ENCODE measurements at regions not wholly inside any gene's neighbourhood (a gene's known extent, or its start where the extent isn't known, plus 50 kb on each side); places are given as distances from the start of the nearest gene placed in this dataset.

DNA sequence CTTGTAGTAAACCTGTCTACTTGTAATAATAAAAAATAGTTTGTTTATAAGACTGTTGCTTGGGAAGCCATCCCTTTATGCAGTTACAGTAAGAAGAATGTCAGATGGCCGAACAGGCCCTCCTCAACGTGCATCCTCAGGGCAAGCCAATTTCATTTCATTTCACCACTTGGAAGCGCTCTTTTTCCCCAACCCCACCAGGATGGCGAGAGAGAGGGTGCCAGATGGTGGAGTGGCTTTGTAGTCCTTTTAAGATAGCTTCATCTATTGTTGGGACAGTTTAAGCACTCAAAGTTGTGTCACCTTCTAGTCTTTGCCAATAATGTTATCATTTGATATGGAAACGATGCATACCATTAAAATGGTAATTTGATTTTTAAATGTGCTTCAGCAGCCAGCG lies 356.3 kb upstream of the CAMK1G start:
- no peaks in the 10 kb centered on the region for H3K36me3 ChIP-seq (ENCODE audit: insufficient read depth, low read length)

DNA sequence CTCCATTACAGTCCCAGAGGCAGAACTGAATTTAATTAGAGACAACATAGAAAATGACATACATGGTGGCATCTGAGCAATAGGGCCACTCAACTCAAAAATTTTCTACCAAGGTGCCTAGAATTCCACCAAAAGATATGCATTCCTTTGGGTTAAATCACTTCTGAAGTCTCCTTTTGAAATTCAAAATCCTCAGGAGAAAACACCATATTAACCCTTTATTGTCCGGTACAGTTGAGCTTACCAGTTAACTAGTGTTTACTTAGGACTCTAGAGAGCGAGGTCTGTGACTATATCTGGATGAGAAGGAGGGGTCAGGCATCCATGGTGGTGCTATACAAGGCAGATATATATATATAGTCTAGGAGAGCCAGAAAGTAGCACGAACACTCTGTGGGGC lies 355.6 kb upstream of the CAMK1G start:
- no peaks in the 10 kb centered on the region for H3K27me3 ChIP-seq (ENCODE audit: insufficient read depth, low read depth, low read length)
- H3K9ac ChIP-seq (ENCODE audit: low read length): no peak overlapping the region
- no peaks in the 10 kb centered on the region for H3K9me3 ChIP-seq (ENCODE audit: low read length)
- no peak overlapping the region for H3K27ac ChIP-seq (ENCODE audit: low read length)
- no peaks in the 10 kb centered on the region for H3K79me2 ChIP-seq (replicated peaks; ENCODE audit: insufficient read depth, low read length)
- TF ChIP-seq POLR2AphosphoS5 (IDR thresholded peaks at IDR 0.05) (no peak), SMC3 (conservative IDR thresholded peaks at IDR 0.05; ENCODE audit: poor library complexity) (no peak), RAD21 (conservative IDR thresholded peaks at IDR 0.05) (no peak), MXI1 (conservative IDR thresholded peaks at IDR 0.05; ENCODE audit: poor library complexity, severe bottlenecking) (no peak), TAF1 (IDR thresholded peaks at IDR 0.05; ENCODE audit: low read depth) (no peak), EP300 (conservative IDR thresholded peaks at IDR 0.05; ENCODE audit: poor library complexity, severe bottlenecking) (no peak), EZH2 (IDR thresholded peaks at IDR 0.05; ENCODE audit: borderline replicate concordance, insufficient read depth, low read length, poor library complexity, severe bottlenecking) (no peak)
- TF ChIP-seq, protein P1, sequence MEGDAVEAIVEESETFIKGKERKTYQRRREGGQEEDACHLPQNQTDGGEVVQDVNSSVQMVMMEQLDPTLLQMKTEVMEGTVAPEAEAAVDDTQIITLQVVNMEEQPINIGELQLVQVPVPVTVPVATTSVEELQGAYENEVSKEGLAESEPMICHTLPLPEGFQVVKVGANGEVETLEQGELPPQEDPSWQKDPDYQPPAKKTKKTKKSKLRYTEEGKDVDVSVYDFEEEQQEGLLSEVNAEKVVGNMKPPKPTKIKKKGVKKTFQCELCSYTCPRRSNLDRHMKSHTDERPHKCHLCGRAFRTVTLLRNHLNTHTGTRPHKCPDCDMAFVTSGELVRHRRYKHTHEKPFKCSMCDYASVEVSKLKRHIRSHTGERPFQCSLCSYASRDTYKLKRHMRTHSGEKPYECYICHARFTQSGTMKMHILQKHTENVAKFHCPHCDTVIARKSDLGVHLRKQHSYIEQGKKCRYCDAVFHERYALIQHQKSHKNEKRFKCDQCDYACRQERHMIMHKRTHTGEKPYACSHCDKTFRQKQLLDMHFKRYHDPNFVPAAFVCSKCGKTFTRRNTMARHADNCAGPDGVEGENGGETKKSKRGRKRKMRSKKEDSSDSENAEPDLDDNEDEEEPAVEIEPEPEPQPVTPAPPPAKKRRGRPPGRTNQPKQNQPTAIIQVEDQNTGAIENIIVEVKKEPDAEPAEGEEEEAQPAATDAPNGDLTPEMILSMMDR (IDR thresholded peaks at IDR 0.05; ENCODE audit: poor library complexity, severe bottlenecking): no peak
- TF ChIP-seq, protein P2, sequence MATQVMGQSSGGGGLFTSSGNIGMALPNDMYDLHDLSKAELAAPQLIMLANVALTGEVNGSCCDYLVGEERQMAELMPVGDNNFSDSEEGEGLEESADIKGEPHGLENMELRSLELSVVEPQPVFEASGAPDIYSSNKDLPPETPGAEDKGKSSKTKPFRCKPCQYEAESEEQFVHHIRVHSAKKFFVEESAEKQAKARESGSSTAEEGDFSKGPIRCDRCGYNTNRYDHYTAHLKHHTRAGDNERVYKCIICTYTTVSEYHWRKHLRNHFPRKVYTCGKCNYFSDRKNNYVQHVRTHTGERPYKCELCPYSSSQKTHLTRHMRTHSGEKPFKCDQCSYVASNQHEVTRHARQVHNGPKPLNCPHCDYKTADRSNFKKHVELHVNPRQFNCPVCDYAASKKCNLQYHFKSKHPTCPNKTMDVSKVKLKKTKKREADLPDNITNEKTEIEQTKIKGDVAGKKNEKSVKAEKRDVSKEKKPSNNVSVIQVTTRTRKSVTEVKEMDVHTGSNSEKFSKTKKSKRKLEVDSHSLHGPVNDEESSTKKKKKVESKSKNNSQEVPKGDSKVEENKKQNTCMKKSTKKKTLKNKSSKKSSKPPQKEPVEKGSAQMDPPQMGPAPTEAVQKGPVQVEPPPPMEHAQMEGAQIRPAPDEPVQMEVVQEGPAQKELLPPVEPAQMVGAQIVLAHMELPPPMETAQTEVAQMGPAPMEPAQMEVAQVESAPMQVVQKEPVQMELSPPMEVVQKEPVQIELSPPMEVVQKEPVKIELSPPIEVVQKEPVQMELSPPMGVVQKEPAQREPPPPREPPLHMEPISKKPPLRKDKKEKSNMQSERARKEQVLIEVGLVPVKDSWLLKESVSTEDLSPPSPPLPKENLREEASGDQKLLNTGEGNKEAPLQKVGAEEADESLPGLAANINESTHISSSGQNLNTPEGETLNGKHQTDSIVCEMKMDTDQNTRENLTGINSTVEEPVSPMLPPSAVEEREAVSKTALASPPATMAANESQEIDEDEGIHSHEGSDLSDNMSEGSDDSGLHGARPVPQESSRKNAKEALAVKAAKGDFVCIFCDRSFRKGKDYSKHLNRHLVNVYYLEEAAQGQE (IDR thresholded peaks at IDR 0.05; ENCODE audit: borderline replicate concordance): no peak
- H3K36me3 ChIP-seq (ENCODE audit: insufficient read depth, low read length): no peaks in the 10 kb centered on the region
- H3K4me3 ChIP-seq (ENCODE audit: low read length): no peak overlapping the region
- no peak overlapping the region for H3K4me2 ChIP-seq (ENCODE audit: low read length)
- H2AFZ ChIP-seq (ENCODE audit: low read depth, low read length): no peak overlapping the region
- H3F3A ChIP-seq (ENCODE audit: insufficient read depth, low read length, poor library complexity, severe bottlenecking): no peaks in the 10 kb centered on the region
- no peaks in the 10 kb centered on the region for H3K9me2 ChIP-seq (ENCODE audit: insufficient read depth, low read length)
- H4K20me1 ChIP-seq (ENCODE audit: insufficient read depth): no peaks in the 10 kb centered on the region

More for the DNA sequence above, 356.3 kb upstream of the CAMK1G start:
- Histone ChIP-seq H3K27ac (ENCODE audit: low read length) (no peak overlapping the region), H3K9me2 (ENCODE audit: insufficient read depth, low read length) (no peaks in the 10 kb centered on the region), H4K20me1 (ENCODE audit: insufficient read depth) (no peaks in the 10 kb centered on the region), H3K9me3 (ENCODE audit: low read length) (no peaks in the 10 kb centered on the region), H2AFZ (ENCODE audit: low read depth, low read length) (no peak overlapping the region), H3K4me3 (ENCODE audit: low read length) (no peak overlapping the region), H3K4me2 (ENCODE audit: low read length) (no peak overlapping the region), H3F3A (ENCODE audit: insufficient read depth, low read length, poor library complexity, severe bottlenecking) (no peaks in the 10 kb centered on the region), H3K79me2 (replicated peaks; ENCODE audit: insufficient read depth, low read length) (no peaks in the 10 kb centered on the region), H3K27me3 (ENCODE audit: insufficient read depth, low read depth, low read length) (no peaks in the 10 kb centered on the region), H3K9ac (ENCODE audit: low read length) (no peak overlapping the region)
- TF ChIP-seq, protein P2 (IDR thresholded peaks at IDR 0.05; ENCODE audit: borderline replicate concordance): no peak
- TF ChIP-seq, protein P1 (IDR thresholded peaks at IDR 0.05; ENCODE audit: poor library complexity, severe bottlenecking): no peak
- no peak for TF ChIP-seq EZH2 (IDR thresholded peaks at IDR 0.05; ENCODE audit: borderline replicate concordance, insufficient read depth, low read length, poor library complexity, severe bottlenecking)
- no peak for TF ChIP-seq MXI1 (conservative IDR thresholded peaks at IDR 0.05; ENCODE audit: poor library complexity, severe bottlenecking)
- no peak for TF ChIP-seq RAD21 (conservative IDR thresholded peaks at IDR 0.05)
- no peak for TF ChIP-seq POLR2AphosphoS5 (IDR thresholded peaks at IDR 0.05)
- TF ChIP-seq TAF1 (IDR thresholded peaks at IDR 0.05; ENCODE audit: low read depth): no peak
- TF ChIP-seq EP300 (conservative IDR thresholded peaks at IDR 0.05; ENCODE audit: poor library complexity, severe bottlenecking): no peak
- no peak for TF ChIP-seq SMC3 (conservative IDR thresholded peaks at IDR 0.05; ENCODE audit: poor library complexity)
